ENCODE measurements at regions not wholly inside any gene's neighbourhood (a gene's known extent, or its start where the extent isn't known, plus 50 kb on each side); places are given as distances from the start of the nearest gene placed in this dataset.

DNA sequence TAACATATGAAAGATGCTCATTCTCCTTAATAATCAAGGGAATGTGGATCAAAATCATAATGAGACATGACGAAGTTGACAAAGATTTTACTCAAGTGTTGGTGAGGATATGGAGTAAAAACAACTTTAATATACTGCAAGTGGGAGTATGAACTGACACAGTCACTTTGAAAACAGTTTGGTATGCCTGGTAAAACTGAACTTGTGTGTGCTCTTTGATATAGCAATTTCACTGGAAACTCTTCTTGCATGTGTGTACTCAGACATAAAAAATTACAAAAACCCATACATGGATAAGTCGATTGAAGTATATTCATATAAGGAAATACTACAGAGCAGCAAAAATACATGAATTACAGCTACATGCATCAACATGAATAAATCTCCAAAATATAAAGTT is 182.5 kb downstream of the NFKBIZ start:
- TF ChIP-seq, protein P1, sequence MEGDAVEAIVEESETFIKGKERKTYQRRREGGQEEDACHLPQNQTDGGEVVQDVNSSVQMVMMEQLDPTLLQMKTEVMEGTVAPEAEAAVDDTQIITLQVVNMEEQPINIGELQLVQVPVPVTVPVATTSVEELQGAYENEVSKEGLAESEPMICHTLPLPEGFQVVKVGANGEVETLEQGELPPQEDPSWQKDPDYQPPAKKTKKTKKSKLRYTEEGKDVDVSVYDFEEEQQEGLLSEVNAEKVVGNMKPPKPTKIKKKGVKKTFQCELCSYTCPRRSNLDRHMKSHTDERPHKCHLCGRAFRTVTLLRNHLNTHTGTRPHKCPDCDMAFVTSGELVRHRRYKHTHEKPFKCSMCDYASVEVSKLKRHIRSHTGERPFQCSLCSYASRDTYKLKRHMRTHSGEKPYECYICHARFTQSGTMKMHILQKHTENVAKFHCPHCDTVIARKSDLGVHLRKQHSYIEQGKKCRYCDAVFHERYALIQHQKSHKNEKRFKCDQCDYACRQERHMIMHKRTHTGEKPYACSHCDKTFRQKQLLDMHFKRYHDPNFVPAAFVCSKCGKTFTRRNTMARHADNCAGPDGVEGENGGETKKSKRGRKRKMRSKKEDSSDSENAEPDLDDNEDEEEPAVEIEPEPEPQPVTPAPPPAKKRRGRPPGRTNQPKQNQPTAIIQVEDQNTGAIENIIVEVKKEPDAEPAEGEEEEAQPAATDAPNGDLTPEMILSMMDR (IDR thresholded peaks at IDR 0.05): no peak
- TF ChIP-seq POLR2A (IDR thresholded peaks at IDR 0.05): no peak

Measured in right lobe of liver (tissue), 4 donors.